Anterior cingulate cortex (tissue), 58 donors: ENCODE measurements at regions not wholly inside any gene's neighbourhood (a gene's known extent, or its start where the extent isn't known, plus 50 kb on each side); places are given as distances from the start of the nearest gene placed in this dataset.
"Not testable (repeated sequence)": the region's sequence is repeated elsewhere in the genome, so short reads cannot be mapped to it uniquely, and the experiment has no call there.

Experiments
- DNase-seq, 58 donors: peaks; one replicate each; lab custom pipeline; 2025; lab: John Stamatoyannopoulos, UW

DNA sequence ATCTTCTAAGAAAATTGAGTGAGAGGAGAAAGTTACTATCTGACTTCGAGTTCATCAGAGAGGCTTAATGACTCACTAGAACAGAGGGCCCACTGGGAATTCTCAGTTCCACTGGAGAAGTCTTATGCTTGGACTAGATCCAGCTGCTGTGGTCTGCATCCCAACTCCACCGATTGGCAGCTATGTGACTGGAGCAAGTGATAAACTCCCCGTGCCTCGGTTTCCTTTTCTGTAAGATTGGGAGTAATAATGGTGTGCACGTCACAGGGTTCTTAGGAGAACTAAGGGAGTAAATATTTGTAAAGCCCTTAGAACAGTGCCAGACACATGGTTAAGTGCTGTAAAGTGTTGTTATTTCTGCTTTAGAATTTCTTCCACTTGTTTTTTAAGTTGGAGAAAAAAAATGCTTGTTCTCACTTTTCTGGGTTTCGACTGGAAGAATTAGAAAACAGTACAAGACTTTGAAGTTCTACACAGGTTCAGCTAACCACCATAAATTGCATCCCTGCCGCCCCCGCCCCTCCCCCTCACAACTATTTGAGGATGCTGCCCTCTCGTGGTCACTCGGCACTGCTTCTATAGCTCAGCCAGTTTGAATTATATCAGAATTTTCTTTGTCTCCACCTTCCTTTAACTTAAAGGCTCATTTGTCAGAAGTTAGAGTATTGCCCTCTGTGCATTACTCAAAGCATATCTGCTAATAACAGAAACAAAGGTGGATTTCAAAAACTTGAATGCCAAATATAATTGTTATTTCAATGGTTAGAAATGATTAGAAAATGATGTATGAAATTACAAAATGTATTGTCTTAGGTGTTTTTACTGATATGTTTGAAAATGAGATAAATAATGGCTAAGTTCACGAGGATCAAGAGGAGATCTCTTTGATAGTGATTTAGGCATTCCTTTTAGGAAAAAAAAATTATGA, 95.0 kb upstream of the IFNGR1 start:
- DNase-seq = peak in 52 of 58 donors; percentile 1 to 74 (median 28)

GRCh38 chr6:137313211-137313610, 94.0 kb upstream of the IFNGR1 start:
- no peak for DNase-seq

- no peak for DNase-seq
Measured at GRCh38 chr6:137311940-137312339, 92.8 kb upstream of the IFNGR1 start.

DNA sequence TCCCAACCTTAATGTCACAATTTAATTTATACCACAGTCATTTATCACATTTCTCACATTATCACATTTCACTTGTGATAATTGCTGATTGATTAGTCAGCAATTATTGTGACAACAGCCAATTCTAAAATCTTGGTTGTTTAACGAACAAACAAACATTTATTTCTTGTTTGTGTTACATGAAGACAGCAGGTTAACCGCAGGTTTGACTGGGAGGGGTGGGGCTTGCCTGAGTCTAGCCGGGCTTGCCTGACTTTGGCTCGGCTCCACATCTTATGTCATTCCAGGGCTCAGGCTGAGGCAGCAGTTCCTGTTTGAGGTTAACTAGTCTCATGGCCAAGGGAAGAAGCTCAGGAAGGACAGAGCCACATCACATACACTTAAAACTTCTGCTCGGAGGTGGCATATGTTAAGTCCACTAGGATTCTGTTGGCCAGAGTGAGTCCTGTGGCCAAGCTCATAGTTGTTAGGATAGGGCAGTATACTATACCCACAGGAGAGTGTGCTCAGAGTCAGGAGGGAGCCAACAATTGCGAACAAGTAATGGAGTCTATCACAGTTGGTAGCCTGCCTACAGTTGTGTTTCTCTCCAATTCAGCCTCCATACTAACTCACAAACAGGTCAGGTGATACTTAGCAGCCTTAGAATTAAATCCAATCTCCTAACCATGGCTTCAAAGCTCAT, 90.0 kb upstream of the IFNGR1 start:
- peak in 26 of 58 donors; percentile 4 to 60 (median 19) for DNase-seq

DNA sequence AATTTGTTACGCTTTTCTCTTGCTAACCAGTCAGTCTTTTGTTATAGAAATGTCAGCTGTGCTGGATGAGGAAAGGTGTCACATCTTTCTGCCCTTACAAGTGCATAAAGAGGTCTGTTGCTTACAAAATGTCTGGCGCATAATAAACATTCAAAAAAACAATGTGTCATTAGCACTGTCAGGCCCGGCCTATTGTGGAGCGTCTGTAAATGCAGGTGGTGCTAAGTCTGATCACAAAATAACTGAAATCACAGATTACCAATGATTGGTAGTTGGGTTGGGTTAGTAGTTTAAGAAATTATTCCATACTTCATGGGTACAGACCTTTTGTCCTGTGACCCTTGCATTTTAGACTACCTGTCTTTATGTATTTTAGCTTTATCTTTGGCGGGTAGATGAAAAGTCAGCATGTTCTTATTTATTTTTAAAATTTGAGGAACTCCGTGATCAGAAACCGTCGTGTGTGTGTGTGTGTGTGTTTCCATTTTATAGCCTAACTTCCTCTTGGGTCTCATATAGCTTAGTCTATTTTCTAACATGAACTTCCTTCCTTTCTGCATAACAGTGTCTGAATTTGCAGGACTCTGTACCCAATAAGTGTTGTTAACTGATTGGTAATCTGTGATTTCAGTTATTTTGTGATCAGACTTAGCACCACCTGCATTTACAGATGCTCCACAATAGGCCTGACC, 88.1 kb upstream of the IFNGR1 start:
- DNase-seq = no peak

DNA sequence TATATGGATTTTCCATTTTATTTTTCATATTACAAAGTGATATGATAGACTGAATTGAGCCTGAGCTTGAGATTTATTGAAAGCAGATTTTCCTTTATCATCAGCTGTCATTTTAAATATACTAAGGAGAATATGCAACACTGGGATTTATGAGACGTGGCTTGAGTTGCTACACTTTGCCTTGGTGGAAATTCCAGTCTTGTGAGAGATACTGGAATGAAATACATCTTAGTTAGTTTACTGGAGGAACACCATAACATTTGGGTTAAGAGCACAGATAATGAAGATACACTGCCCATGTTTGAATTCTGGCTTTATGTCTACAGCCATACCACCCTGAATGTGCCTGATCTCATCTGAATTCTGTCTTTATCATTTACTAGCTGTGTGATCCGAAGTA, 86.5 kb upstream of the IFNGR1 start:
- DNase-seq = no peak

DNA sequence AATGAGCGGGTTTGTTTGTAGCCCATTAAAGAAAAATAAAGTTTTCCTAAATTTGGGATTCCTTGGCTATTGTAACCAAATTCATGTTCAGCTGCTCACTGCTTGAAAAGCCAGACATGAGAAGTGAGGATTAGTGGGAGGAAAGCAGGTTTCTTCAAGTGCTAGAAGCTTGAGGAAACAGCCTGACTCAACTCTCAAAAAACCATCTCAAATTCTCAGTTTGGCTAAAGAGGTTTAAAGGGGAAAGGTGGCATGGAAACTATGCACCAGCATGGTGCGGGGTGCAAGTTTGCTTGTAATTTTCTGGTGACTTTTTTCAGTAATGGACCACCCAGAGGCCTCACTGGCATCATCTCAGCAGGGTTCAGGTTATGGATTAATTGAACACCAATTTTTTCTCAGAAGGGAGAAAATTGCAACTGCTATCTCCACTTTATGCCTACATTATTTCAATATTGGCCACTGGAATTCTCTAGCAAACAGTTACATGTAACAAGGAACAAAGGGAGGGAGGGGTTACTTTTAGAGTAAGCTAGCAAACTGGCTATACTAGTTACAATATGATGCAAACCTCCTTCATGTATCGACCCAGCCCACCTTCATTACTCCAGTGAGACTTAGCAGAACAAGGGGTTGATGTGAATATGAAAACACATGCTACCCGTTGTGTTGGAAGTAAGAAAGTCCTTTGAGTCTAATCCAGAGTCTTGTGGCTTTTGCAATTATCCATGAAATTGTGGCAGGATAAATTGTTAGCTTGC, 85.0 kb upstream of the IFNGR1 start:
- no peak for DNase-seq

- DNase-seq = no peak
Measured at GRCh38 chr6:137303441-137303840, 84.3 kb upstream of the IFNGR1 start.

- DNase-seq = no peak
Measured at GRCh38 chr6:137299681-137300080, 80.5 kb upstream of the IFNGR1 start.

- DNase-seq = peak in 2 of 58 donors; percentile 9 to 12
Measured at GRCh38 chr6:137297887-137298286, 78.7 kb upstream of the IFNGR1 start.

DNA sequence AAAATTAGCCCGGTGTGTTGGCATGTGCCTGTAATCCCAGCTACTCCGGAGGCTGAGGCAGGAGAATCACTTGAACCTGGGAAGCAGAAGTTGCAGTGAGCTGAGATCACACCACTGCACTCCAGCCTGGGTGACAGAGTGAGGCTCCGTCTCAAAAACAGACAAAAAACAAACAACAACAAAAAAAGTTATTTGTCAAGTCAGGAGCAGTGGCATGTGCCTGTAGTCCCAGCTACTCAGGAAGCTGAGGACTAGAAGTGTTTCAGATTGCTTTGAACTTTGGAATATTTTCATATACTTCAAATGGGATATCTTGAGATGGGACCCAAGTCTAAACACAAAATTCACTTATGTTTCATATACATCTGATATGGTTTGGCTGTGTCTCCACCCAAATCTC, 73.1 kb upstream of the IFNGR1 start:
- not testable (repeated sequence) for DNase-seq

DNA sequence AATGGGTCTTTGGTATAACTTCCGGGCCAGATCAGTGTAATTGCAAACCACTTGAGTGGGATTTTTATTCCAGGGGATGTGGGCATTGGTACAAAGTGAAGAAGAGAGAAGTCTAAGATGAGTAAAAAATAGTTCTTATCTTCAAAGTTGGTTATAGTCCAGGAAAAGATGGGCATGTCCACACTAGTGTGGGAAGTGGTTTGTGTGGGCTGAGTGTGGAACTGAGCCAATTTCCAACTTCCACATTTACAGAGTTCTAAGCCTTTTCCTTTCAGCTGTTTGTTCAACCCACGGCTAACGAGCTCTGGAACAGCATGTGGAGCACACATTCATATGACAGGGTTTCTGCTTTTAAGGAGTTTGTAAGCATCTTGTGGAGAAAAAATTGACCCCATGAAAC, 72.3 kb upstream of the IFNGR1 start:
- DNase-seq = peak in 34 of 58 donors; percentile 6 to 62 (median 31)

DNA sequence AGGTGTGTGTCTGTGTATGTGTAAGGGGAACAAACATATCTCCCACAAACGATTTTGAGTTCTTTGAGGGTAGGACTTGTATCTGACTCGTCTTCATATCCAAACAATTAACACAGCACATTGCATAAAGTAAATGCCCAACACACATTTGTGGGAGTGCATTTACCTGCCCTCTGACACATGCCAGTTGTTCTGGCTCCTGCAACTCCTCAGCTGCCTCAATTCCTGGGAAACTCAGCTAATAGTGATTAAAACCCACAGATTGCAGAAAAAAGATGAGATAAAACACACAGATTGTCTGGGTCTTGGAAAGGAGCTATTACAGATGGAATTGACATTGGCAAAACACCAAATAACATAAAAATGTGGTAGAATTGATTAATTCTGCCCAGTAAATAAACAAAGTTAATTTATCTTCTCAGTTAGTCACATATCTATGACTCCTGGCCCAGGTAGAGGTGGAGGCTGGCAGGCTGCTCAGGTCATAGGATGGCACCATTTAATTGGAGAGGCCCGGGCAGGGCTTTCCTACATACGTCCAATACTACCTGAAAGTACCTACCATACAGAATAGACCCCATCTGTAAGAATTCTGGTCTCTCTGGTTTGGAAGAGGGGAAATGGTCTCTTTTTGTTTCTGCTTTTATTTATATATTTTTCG, 71.5 kb upstream of the IFNGR1 start:
- DNase-seq = no peak

DNA sequence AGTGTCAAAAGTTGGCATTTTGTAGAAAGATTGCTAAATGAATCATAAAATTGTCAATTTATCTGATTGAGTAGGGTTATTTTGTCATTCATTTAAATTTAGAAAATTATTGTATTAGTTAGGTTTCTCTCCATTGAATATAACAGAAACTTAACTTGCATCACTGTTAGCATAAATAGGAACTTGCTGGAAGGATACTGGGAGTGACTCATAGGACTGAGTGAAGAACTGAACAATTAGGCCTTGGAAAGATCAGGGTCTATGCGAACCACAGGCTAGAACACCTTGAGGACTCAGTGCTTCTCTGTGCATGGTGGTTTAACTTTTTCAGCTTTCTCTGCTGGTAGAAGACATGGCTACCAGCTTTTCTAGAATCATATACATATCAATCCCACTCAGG, 67.7 kb upstream of the IFNGR1 start:
- DNase-seq = no peak

- DNase-seq = no peak
Measured at GRCh38 chr6:137286368-137286767, 67.2 kb upstream of the IFNGR1 start.

- no peak for DNase-seq
Measured at GRCh38 chr6:137284811-137285110, 65.6 kb upstream of the IFNGR1 start.

DNA sequence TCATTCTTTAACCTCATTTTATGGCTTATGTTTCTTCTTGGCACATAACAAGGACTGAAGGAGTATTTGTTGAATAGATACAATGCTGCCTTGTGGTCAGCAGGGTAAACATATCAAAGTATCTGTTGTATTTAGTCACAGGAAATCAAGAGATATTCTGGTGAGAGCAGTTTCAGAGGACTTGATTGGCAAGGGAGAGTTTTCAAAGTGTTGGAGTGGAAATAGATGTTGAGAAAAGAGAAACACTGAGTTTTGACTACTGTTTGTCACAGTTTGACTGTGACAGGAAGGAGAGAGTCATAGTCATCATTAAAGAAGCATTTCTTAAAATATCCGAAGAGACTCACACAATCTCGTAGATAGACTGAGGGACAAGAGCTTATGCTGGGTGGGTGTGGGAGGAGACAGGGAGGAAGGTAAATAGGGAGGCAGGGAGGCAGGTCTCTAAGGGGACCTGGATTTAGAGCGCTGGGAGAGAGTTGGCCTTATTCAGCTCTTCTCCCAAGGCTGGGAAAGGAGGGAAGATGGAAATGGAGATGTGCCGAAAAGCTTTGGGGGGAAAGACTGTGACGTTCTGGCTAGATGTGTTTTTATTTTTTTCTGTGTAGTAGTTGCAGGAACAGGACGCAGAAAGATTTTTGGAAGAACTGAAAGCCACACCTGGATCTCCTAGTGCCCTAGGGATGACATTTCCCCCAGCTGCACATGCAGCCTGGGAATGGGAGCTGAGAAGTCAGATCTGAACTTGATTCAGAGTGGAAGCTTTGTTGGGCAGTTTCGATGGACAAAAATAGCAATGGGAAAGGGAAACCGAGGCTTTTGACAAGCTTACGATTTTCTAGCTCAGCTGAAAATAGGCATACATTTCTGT, 65.0 kb upstream of the IFNGR1 start:
- peak in 3 of 58 donors; percentile 1 to 26 (median 18) for DNase-seq

GRCh38 chr6:137283080-137283479, 63.9 kb upstream of the IFNGR1 start:
- no peak for DNase-seq

DNA sequence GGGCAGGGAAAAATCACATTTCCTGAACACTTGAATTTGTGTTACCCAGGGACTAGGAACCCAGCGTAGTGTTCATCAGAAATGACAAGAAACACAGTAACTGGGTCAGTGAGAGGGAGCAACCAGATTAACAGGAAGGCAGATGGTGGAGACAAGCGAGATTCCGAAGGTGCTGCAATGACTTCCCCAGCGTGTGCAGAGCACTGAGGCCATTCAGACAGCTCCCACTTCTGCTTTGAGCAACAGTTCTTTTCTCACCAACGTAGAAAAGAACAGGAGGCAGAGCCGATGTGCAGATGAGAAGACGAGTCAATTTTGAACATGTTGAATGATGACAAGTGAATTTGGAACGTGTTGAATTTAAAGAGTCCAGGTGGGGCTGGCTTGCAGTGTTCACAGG, 63.1 kb upstream of the IFNGR1 start:
- no peak for DNase-seq
